GM18907 (cell line): ENCODE measurements at regions not wholly inside any gene's neighbourhood (a gene's known extent, or its start where the extent isn't known, plus 50 kb on each side); places are given as distances from the start of the nearest gene placed in this dataset.
"Not testable (repeated sequence)": the region's sequence is repeated elsewhere in the genome, so short reads cannot be mapped to it uniquely, and the experiment has no call there.

Experiments used
- ATAC-seq: cut with Tn5 transposase; IDR thresholded peaks from one replicate; pipeline ENCODE4 v1.9.1; 2021; ENCODE audit warnings: mild to moderate bottlenecking, moderate library complexity; ENCODE audit not compliant: unreplicated experiment

GRCh38 chr2:75389271-75389670 is 171.5 kb downstream of the EVA1A start:
- ATAC-seq: no peak

- ATAC-seq: no peak
These were observed 179.7 kb downstream of the EVA1A start for GRCh38 chr2:75381032-75381431.

- ATAC-seq: no peak
These were observed 180.3 kb upstream of the TACR1 start for GRCh38 chr2:75379476-75380210.

DNA sequence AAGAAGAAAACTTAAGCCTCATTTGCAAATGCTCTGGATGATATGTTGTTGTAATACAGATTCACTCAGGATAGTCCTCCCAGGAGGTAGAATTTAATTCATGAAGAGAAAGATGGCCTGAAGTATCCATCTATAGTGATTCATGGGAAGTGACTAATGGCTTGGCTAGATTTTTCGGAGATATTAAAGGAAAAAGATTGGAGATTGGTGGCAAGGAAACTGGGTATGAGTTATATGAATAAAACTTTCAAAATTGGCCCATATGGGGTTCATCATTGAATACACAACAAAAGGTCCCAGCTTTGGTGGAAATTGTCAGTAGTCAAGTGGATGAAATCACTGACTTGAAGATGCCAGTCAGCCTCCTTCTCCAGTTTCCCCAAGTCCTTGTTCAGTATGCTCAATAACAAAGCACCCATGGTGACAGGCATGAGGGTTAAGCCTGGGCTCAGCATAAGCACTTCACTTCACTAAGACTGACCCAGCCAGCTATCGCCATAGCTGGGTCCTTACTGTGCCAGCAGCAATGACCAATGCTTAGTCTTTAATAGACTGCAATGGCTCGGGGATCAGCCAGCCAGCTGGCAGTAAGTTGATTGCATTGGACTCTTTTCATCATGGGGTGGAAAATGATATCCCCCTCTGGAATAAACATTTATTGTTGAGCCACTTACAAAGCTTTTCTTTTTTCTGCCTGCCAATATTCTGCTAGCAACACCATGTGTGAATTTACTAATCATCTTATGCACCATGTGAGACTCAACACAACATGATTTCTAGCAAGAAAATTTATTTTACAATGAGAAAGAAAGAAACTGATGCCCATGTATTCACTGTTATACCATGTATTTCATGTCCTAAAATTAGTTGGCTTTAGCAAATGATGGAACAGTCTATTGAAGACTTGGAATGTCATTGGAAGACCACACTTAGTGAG is 176.6 kb upstream of the TACR1 start:
- no peak for ATAC-seq

DNA sequence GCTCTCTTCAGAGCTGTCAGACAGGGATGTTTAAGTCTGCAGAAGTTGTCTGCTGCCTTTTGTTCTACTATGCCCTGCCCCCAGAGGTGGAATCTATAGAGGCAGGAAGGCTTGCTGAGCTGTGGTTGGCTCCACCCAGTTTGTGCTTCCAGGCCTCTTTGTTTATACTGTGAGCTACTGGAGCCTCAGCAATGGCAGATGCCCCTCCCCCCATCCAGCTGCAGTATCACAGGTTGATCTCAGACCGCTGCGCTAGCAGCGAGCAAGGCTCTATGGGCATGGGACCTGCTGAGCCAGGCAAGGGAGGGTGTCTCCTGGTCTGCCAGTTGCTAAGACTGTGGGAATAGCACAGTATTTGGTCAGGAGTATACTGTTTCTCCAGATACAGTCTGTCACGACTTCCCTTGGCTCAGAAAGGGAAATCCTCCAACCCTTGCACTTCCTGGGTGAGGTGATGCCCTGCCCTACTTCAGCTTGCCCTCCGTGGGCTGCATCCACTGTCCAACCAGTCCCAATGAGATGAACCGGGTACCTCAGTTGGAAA is 175.2 kb upstream of the TACR1 start:
- ATAC-seq: not testable (repeated sequence)

- ATAC-seq: no peak
These were observed 168.1 kb upstream of the TACR1 start for GRCh38 chr2:75367401-75367800.

DNA sequence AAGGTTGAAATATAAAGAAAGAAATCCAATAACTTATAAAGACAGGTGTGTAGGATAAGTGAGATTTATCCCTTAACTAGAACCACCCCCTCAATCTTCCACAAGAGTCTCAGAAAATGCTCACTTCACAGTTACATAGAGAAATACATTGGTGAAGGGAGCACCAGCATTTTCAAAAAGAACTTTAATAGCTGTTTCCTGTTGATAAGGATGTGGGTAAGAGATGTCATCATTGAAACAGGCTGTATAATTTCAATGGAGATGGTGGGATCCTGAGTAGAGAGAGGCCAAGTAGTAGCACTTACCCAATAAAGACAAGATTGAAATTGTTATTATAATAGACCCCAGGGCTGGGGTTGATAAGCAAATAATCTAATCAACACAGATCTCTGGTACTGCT is 162.2 kb upstream of the TACR1 start:
- no peak for ATAC-seq

GRCh38 chr2:75360945-75361344 is 161.6 kb upstream of the TACR1 start:
- no peak for ATAC-seq

GRCh38 chr2:75356865-75357264 is 157.5 kb upstream of the TACR1 start:
- ATAC-seq: no peak

DNA sequence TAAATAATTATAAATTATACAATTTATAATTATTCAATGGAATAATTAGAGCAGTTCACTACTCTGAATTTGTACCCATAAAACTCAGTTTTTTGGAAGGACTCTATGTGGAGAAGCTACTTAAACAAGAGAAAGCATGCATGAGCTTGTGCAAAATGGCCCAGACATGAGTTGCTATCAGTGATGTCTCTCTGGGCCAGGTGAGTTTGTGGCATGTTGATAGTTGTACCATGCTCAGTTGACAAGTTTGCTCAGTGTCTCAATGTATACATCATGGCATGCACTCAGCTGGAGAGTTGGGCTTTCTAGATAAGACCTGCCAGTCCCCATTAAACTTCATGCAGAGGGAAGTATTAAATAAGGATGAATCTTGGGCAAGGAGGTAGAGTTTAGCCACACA is 153.8 kb upstream of the TACR1 start:
- no peak for ATAC-seq

GRCh38 chr2:75348307-75348706 is 149.0 kb upstream of the TACR1 start:
- ATAC-seq: no peak

DNA sequence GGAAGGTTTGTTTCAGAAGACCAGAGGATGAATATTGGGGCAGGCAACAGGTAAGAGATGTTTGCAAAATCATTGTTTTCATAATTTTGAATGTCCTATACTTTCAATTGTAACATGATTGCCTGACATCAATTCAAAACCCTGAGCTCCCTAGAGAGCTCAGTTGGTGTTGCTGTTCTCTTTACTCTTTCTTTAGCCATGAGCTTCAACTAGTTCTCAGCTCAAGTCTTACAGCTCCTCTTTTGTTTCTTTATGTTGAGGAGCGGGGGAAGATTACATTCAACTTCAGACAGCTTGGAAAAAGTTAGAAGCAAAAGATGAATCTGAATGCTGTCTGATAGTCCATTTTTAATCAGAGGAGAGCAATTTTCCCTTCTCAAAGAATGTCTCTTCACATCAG is 144.8 kb upstream of the TACR1 start:
- no peak for ATAC-seq

DNA sequence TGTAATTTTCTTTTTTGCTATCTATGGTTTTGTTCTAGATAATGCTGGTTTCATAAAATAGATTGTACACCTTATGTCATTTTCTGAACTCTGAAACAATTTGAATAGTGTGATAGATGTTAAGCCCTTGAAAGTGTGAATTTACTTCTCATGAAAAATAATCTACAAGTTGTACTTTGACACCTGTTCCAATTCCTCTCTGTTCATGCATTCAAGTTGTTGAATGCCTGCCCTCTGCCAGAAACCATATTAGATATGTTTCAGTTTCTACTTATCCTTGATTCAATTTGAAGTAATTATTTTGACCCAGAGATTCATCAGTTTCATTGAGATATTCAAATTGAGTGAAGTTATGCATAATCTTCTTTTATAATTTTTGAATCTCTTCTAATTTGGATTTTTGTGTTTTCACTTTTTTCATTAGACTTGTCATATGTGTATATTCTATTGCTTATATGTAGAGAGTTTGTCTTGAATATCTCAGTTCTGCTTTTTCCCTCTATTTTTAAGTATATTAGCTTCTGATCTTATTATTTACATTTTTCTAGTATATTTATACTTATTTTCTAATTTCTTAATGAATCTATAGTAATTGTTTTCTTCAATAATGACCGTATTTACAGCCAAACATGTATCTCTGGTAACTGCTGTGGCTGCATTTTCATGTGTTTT is 143.3 kb upstream of the TACR1 start:
- ATAC-seq: peak; percentile 72

DNA sequence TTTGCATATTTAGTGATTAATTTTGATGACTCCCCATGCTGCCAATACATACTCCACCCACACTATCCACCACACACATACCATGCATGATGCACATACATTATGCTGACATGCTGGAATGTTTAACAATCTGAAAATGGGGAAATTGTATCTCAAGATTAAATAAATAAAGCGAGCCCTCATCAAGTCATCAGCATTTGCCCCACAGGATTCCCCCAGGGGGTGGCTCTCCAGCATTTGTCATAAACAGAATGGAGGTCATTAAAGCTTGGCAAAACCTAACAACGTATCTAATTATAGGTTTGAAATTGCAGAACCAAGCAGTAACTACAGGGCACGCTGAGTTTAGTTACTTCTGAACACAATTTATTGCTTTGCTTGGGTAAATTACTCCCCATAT is 141.2 kb upstream of the TACR1 start:
- no peak for ATAC-seq

DNA sequence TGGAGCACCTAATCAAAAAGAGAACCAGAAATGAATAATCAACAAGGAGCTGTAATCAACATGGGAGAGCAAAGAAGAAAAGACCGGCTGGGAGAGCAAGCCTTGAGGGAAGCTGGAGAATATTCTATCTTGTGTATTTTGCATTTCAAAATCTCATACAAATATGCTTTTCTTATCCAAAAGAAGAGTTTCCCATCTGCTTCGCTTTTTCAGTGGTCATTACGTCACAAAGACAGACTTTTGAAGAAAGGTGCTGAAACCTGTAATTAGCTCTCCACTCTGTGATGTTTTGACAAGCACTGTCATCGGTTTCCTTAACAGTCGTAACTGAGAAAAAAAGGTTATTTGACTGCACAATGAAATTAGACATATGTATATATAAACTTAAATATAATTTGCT is 139.1 kb upstream of the TACR1 start:
- no peak for ATAC-seq

- no peak for ATAC-seq
These were observed 138.3 kb upstream of the TACR1 start for GRCh38 chr2:75337619-75338018.

DNA sequence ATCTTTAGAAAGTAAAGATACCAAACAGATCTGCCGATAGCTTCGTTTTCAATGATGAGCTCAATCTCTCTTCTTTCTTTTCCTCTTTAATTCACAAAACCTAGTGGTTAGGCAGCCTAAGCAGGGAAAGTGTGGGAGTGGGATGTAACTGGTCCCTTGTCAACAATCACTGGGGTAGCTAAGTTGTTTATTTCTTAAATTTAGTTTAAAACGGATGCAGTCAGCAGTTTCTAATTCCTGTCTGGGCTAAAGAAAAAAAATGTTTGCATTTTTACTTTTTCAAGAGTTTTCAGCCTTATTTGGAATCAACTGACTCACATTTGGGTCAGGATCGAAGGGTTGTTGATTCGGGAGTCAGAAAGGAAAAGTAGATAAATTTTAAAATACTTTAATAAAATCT is 137.7 kb upstream of the TACR1 start:
- ATAC-seq: no peak

DNA sequence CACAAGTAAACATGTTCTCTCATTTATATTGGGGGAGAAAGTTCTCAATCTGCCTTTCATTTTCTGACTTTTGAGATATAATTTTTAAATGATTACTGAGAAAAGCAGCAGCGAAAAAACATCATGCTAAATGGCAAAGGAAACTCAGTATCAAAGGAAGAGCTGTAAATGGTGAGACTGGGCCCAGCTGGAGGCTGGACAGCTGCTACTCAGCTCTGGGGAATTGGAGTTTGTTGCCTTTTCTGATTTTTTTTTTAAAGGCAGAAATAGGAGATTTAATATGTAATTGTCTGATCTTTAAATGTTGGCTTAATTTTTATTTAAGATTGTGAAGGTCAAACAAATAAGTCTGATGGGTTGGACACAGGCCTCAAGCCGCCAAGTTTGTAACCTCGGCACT is 137.1 kb upstream of the TACR1 start:
- ATAC-seq: no peak

DNA sequence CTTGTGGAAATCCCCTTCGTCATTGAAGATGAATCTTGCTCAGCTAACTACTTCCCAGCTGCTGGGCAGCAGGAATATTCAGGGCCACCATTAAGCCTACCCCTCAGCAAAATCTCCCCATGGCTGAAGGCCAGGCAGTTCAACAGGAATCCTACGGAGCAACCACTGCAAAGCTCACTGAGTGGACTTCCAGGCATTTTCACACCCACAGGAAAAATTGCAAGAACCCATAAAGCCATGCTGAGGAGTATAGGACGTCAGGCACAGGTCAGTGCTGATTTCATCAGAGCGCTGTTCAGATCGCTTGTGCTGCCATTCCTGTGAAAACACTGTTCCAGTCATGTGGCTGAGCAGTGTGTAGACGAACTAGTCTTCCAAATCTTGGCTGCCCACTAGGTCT is 134.8 kb upstream of the TACR1 start:
- ATAC-seq: no peak

DNA sequence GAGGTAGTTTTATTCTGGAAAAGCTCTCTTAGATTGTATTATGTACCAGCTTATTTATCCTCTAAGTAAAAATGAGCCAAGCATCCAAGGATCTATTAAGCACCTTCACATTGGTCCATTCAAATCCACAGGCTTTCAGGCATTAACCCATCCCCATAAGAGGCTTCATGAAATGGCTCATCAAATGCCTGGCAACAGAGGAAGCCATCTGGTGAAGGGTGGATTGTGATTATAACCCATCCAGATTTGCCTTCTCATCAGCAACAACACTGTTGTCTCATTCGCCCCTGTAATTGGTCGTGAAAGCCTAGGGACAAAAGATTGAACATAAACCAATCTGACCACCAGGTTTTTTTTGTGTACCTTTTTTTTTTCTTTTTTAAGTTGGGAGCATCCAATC is 134.3 kb upstream of the TACR1 start:
- ATAC-seq: no peak

- no peak for ATAC-seq
These were observed 128.8 kb upstream of the TACR1 start for GRCh38 chr2:75328156-75328555.
